Fibroblast of lung (primary cell): ENCODE measurements at regions not wholly inside any gene's neighbourhood (a gene's known extent, or its start where the extent isn't known, plus 50 kb on each side); places are given as distances from the start of the nearest gene placed in this dataset.

Experiments
- CTCF ChIP-seq, 2 donors: IDR thresholded peaks in 1 of 2; conservative IDR thresholded peaks in 1 of 2; 1 replicate in 1 of 2; 2 replicates in 1 of 2; pipeline ENCODE4 v1.5.1; 2011 to 2012; ENCODE audit warnings: low read length in 2 of 2, control low read depth in 1 of 2, inconsistent platforms in 1 of 2, low read depth in 1 of 2, mild to moderate bottlenecking in 1 of 2
- EZH2 ChIP-seq: IDR thresholded peaks from 2 replicates; pipeline ENCODE4 v1.5.1; 2012; ENCODE audit warnings: low read length, control low read depth, mild to moderate bottlenecking; ENCODE audit errors: missing control alignments

GRCh38 chr2:225130093-225130492, 87.8 kb upstream of the DOCK10 start:
- TF ChIP-seq CTCF (conservative IDR thresholded peaks at IDR 0.05 in 1 of 2, IDR thresholded peaks at IDR 0.05 in 1 of 2; ENCODE audit: low read depth in 1 of 2, low read length in 2 of 2), result no peak
- TF ChIP-seq EZH2, result no peak
